ENCODE measurements at regions not wholly inside any gene's neighbourhood (a gene's known extent, or its start where the extent isn't known, plus 50 kb on each side); places are given as distances from the start of the nearest gene placed in this dataset.

DNA sequence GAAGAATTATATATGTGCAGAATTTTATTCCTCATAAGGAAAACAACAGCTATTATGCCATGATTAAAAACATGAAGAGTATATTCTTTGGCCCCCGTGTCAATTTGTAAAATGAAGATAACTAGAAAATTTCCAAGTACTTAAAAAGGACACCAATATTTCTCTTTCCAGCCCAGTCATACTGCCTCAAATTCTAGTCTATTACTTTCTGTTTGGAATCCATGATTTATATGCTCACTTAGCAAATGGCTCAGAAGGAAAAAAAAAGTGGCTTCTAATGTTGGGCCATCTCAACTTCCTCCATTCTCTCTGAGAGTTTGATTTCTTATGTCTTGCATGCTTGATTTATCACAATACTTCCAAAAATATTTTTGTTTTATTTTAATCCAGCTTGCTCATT lies 1431.1 kb downstream of the AMY1C start:
- TF ChIP-seq, protein P1, sequence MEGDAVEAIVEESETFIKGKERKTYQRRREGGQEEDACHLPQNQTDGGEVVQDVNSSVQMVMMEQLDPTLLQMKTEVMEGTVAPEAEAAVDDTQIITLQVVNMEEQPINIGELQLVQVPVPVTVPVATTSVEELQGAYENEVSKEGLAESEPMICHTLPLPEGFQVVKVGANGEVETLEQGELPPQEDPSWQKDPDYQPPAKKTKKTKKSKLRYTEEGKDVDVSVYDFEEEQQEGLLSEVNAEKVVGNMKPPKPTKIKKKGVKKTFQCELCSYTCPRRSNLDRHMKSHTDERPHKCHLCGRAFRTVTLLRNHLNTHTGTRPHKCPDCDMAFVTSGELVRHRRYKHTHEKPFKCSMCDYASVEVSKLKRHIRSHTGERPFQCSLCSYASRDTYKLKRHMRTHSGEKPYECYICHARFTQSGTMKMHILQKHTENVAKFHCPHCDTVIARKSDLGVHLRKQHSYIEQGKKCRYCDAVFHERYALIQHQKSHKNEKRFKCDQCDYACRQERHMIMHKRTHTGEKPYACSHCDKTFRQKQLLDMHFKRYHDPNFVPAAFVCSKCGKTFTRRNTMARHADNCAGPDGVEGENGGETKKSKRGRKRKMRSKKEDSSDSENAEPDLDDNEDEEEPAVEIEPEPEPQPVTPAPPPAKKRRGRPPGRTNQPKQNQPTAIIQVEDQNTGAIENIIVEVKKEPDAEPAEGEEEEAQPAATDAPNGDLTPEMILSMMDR (IDR thresholded peaks at IDR 0.05), result no peak
- no peak for TF ChIP-seq EZH2 (IDR thresholded peaks at IDR 0.05)
